SK-N-SH (cell line): ENCODE measurements at regions not wholly inside any gene's neighbourhood (a gene's known extent, or its start where the extent isn't known, plus 50 kb on each side); places are given as distances from the start of the nearest gene placed in this dataset.

Experiments
- CTCF ChIA-PET: fragments of 300-600, 350-600 bp; formaldehyde crosslinking; extraction: SDS; loops from one replicate; lab custom pipeline; 2021; lab: Yijun Ruan, JAX
- POLR2A ChIA-PET: fragments of 350-600 bp; sonication (Branson Sonifier 250); formaldehyde crosslinking; extraction: SDS; loops from one replicate; lab custom pipeline; 2020; ENCODE audit warnings: antibody characterized with exemption, inconsistent platforms; lab: Yijun Ruan, JAX
- DNase-seq: peaks from one replicate; pipeline ENCODE4 v3.0.0; 2012
- H2AFZ ChIP-seq: fragments of 200-600 bp; sonication (generic); 2 replicates; pipeline ENCODE4 v1.8.1; 2016; ENCODE audit warnings: antibody characterized with exemption, mild to moderate bottlenecking, low read depth
- H3F3A ChIP-seq: fragments of 200-600 bp; sonication (generic); replicated peaks from 2 replicates; pipeline ENCODE3; 2016; ENCODE audit warnings: antibody characterized with exemption, mild to moderate bottlenecking; ENCODE audit not compliant: insufficient read depth
- H3K27ac ChIP-seq, 2 experiments: fragments of 200-500 bp in 1 of 2; fragments of 200-600 bp in 1 of 2; sonication (Bioruptor generic) in 1 of 2; sonication (generic), shearing (Covaris generic) in 1 of 2; 2 replicates each; pipeline versions ENCODE4 v1.5.1 to v1.6.1; 2014 to 2016; ENCODE audit warnings: low read depth in 2 of 2, inconsistent platforms in 1 of 2, low read length in 1 of 2, mild to moderate bottlenecking in 1 of 2, mixed read lengths in 1 of 2
- H3K27me3 ChIP-seq: fragments of 200-600 bp; sonication (generic), shearing (Covaris generic); 2 replicates; pipeline ENCODE4 v1.6.1; 2016; ENCODE audit warnings: mixed run types; ENCODE audit not compliant: insufficient read depth
- H3K36me3 ChIP-seq, 2 experiments: fragments of 200-500 bp in 1 of 2; fragments of 200-600 bp in 1 of 2; sonication (Bioruptor generic) in 1 of 2; sonication (generic) in 1 of 2; replicated peaks in 1 of 2; 2 replicates each; pipeline versions ENCODE3 to v1.5.1; 2014 to 2016; ENCODE audit warnings: low read length in 1 of 2, mild to moderate bottlenecking in 1 of 2; ENCODE audit not compliant: insufficient read depth in 2 of 2, control insufficient read depth in 1 of 2
- H3K4me1 ChIP-seq, 2 experiments: fragments of 200-500 bp in 1 of 2; fragments of 200-600 bp in 1 of 2; sonication (Bioruptor generic) in 1 of 2; sonication (generic), shearing (Covaris generic) in 1 of 2; 2 replicates each; pipeline versions ENCODE4 v1.5.1 to v1.6.1; 2014 to 2016; ENCODE audit warnings: low read depth in 1 of 2, low read length in 1 of 2, mixed run types in 1 of 2; ENCODE audit not compliant: insufficient read depth in 2 of 2, control insufficient read depth in 1 of 2
- H3K4me2 ChIP-seq: fragments of 200-600 bp; sonication (generic), shearing (Covaris generic); 2 replicates; pipeline ENCODE4 v1.6.1; 2017; ENCODE audit warnings: mixed run types
- H3K4me3 ChIP-seq, 2 experiments: fragments of 200-500 bp in 1 of 2; fragments of 200-600 bp in 1 of 2; sonication (Bioruptor generic) in 1 of 2; sonication (generic), shearing (Covaris generic) in 1 of 2; 2 replicates each; pipeline versions ENCODE4 v1.5.1 to v1.8.1; 2014 to 2016; ENCODE audit warnings: low read depth in 2 of 2, inconsistent platforms in 1 of 2, low read length in 1 of 2, mild to moderate bottlenecking in 1 of 2, mixed read lengths in 1 of 2, moderate library complexity in 1 of 2
- H3K79me2 ChIP-seq: fragments of 200-600 bp; sonication (generic); 2 replicates; pipeline ENCODE4 v1.8.1; 2017; ENCODE audit warnings: mild to moderate bottlenecking; ENCODE audit not compliant: insufficient read depth
- H3K9ac ChIP-seq: fragments of 200-600 bp; sonication (generic); 2 replicates; pipeline ENCODE4 v1.6.1; 2017; ENCODE audit warnings: mixed run types
- H3K9me2 ChIP-seq: fragments of 200-600 bp; sonication (generic); 2 replicates; pipeline ENCODE4 v1.6.1; 2017; ENCODE audit warnings: mixed run types
- H3K9me3 ChIP-seq: fragments of 200-600 bp; sonication (generic); 2 replicates; pipeline ENCODE4 v1.6.1; 2017; ENCODE audit warnings: mixed run types, mild to moderate bottlenecking, moderate library complexity
- H4K20me1 ChIP-seq: fragments of 200-600 bp; sonication (generic); 2 replicates; pipeline ENCODE4 v1.6.1; 2017; ENCODE audit warnings: mild to moderate bottlenecking, mixed run types; ENCODE audit not compliant: insufficient read depth
- CHD2 ChIP-seq: fragments of 150-350 bp; IDR thresholded peaks from 2 replicates; pipeline ENCODE4 v1.6.1; 2018; ENCODE audit warnings: low read length; ENCODE audit not compliant: partially characterized antibody
- FOSL2 ChIP-seq: IDR thresholded peaks from 2 replicates; pipeline ENCODE4 v1.4.0; 2012; ENCODE audit warnings: low read depth, mild to moderate bottlenecking, moderate library complexity, borderline replicate concordance
- FOXJ3 ChIP-seq: sonication (generic); formaldehyde crosslinking; IDR thresholded peaks from 2 replicates; pipeline ENCODE4 v1.5.1; 2020; ENCODE audit warnings: mild to moderate bottlenecking, missing genetic modification reagents
- FOXM1 ChIP-seq: IDR thresholded peaks from 2 replicates; pipeline ENCODE4 v1.4.0; 2012; ENCODE audit warnings: low read depth, mild to moderate bottlenecking
- GABPA ChIP-seq: IDR thresholded peaks from 2 replicates; pipeline ENCODE4 v1.4.0; 2012; ENCODE audit warnings: low read depth, mild to moderate bottlenecking
- GATA2 ChIP-seq: sonication (generic); formaldehyde crosslinking; IDR thresholded peaks from 2 replicates; pipeline ENCODE4 v1.5.0; 2020; ENCODE audit warnings: mild to moderate bottlenecking, missing genetic modification reagents
- MAX ChIP-seq: IDR thresholded peaks from 2 replicates; pipeline ENCODE4 v1.4.0; 2012; ENCODE audit warnings: low read depth
- NFIC ChIP-seq: IDR thresholded peaks from 2 replicates; pipeline ENCODE4 v1.4.0; 2012; ENCODE audit warnings: borderline replicate concordance
- PBX3 ChIP-seq: IDR thresholded peaks from 2 replicates; pipeline ENCODE4; 2012
- RAD21 ChIP-seq: IDR thresholded peaks from 2 replicates; pipeline ENCODE4 v1.6.1; 2012; ENCODE audit warnings: mild to moderate bottlenecking, low read length
- RXRA ChIP-seq: IDR thresholded peaks from 2 replicates; pipeline ENCODE4 v1.4.0; 2012; ENCODE audit warnings: low read depth, mild to moderate bottlenecking, borderline replicate concordance
- SIN3A ChIP-seq: IDR thresholded peaks from 2 replicates; pipeline ENCODE4 v1.6.1; 2012; ENCODE audit warnings: low read depth, mild to moderate bottlenecking, low read length, moderate library complexity, borderline replicate concordance
- SMC3 ChIP-seq: IDR thresholded peaks from 2 replicates; pipeline ENCODE4 v1.6.1; 2012; ENCODE audit warnings: low read depth, low read length, improper control_type of control experiment
- TAF1 ChIP-seq: IDR thresholded peaks from 2 replicates; pipeline ENCODE4 v1.6.1; 2012; ENCODE audit warnings: low read depth, mild to moderate bottlenecking, low read length, moderate library complexity, borderline replicate concordance
- TCF12 ChIP-seq: IDR thresholded peaks from 2 replicates; pipeline ENCODE4 v1.4.0; 2012
- WGBS: methylation state at CpG from one replicate; pipeline ENCODE4 v1.1.6; 2017; ENCODE audit warnings: low lambda C conversion rate; 5-methylcytosine and 5-hydroxymethylcytosine counted together
- TF ChIP-seq, protein P1 (sequence below): fragments of 150-350 bp; IDR thresholded peaks from 2 replicates; pipeline ENCODE4 v1.6.1; 2017; ENCODE audit warnings: antibody characterized with exemption, low read length, low read depth, borderline replicate concordance
- TF ChIP-seq, protein P2 (sequence below): fragments of 200-600 bp; sonication (generic); IDR thresholded peaks from 2 replicates; pipeline ENCODE4 v1.6.1; 2017; ENCODE audit warnings: antibody characterized with exemption, mild to moderate bottlenecking, moderate library complexity
- TF ChIP-seq, protein P3 (sequence below): fragments of 150-350 bp; IDR thresholded peaks from 2 replicates; pipeline ENCODE4 v1.6.1; 2016; ENCODE audit warnings: mild to moderate bottlenecking, low read depth, low read length

DNA sequence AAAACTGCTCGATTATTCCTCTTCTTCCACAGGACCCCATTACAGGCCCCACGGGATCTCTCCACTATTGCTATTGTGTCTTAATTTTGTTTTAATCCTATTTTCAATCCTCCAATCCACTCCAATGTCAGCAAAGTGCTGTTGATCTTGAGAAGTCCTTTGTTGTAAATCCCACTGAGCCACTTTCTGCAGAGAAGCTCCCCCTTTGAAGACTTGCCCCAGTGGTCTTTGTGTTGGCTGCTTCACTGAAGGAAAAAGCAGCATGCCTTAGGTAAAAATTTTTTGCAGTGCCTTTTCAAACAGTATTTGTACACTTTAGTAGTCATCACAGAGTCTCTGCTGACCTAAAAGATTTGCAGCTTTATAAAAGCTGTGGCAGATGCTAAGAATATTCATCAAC is 252.0 kb upstream of the SLC7A11 start:
- no peaks in the 10 kb centered on the region for H3K27me3 ChIP-seq
- no peaks in the 10 kb centered on the region for H3K4me1 ChIP-seq
- POLR2A ChIA-PET: no interaction called here
- 72% methylated on average over 2 of the region's 2 CpGs for WGBS
- no peaks in the 10 kb centered on the region for H3K9me3 ChIP-seq
- no peak overlapping the region for H3K4me3 ChIP-seq
- H4K20me1 ChIP-seq: no peaks in the 10 kb centered on the region
- H3K36me3 ChIP-seq: no peaks in the 10 kb centered on the region
- no peaks in the 10 kb centered on the region for H3K79me2 ChIP-seq
- TF ChIP-seq, protein P1, sequence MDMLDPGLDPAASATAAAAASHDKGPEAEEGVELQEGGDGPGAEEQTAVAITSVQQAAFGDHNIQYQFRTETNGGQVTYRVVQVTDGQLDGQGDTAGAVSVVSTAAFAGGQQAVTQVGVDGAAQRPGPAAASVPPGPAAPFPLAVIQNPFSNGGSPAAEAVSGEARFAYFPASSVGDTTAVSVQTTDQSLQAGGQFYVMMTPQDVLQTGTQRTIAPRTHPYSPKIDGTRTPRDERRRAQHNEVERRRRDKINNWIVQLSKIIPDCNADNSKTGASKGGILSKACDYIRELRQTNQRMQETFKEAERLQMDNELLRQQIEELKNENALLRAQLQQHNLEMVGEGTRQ: no peak
- TF ChIP-seq, protein P2, sequence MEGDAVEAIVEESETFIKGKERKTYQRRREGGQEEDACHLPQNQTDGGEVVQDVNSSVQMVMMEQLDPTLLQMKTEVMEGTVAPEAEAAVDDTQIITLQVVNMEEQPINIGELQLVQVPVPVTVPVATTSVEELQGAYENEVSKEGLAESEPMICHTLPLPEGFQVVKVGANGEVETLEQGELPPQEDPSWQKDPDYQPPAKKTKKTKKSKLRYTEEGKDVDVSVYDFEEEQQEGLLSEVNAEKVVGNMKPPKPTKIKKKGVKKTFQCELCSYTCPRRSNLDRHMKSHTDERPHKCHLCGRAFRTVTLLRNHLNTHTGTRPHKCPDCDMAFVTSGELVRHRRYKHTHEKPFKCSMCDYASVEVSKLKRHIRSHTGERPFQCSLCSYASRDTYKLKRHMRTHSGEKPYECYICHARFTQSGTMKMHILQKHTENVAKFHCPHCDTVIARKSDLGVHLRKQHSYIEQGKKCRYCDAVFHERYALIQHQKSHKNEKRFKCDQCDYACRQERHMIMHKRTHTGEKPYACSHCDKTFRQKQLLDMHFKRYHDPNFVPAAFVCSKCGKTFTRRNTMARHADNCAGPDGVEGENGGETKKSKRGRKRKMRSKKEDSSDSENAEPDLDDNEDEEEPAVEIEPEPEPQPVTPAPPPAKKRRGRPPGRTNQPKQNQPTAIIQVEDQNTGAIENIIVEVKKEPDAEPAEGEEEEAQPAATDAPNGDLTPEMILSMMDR: no peak
- TF ChIP-seq SIN3A (no peak), TCF12 (no peak), RAD21 (no peak), GATA2 (no peak), FOXM1 (no peak), GABPA (no peak), FOXJ3 (CRISPR knock-in tag) (no peak), MAX (no peak), SMC3 (no peak), CHD2 (no peak), RXRA (no peak), FOSL2 (no peak), PBX3 (no peak), NFIC (no peak), TAF1 (no peak)
- TF ChIP-seq, protein P3, sequence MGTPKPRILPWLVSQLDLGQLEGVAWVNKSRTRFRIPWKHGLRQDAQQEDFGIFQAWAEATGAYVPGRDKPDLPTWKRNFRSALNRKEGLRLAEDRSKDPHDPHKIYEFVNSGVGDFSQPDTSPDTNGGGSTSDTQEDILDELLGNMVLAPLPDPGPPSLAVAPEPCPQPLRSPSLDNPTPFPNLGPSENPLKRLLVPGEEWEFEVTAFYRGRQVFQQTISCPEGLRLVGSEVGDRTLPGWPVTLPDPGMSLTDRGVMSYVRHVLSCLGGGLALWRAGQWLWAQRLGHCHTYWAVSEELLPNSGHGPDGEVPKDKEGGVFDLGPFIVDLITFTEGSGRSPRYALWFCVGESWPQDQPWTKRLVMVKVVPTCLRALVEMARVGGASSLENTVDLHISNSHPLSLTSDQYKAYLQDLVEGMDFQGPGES: no peak
- TF ChIP-seq, all 33 proteins: peak for 0
- no peaks in the 10 kb centered on the region for H3F3A ChIP-seq
- no peaks in the 10 kb centered on the region for H3K9me2 ChIP-seq
- H3K4me2 ChIP-seq: no peak overlapping the region
- DNase-seq: no peak
- no peak overlapping the region for H3K27ac ChIP-seq
- no peak overlapping the region for H3K9ac ChIP-seq
- CTCF ChIA-PET: no interaction called here
- H2AFZ ChIP-seq: no peak overlapping the region
